Neuronal stem cell (in vitro differentiated cells): ENCODE measurements at regions not wholly inside any gene's neighbourhood (a gene's known extent, or its start where the extent isn't known, plus 50 kb on each side); places are given as distances from the start of the nearest gene placed in this dataset.

Source experiments
- DNase-seq: peaks from one replicate; pipeline ENCODE4 v3.0.0-alpha.2; 2013; ENCODE audit warnings: low spot score
- H2AFZ ChIP-seq: one replicate; pipeline ENCODE4 v1.6.1; 2013; ENCODE audit warnings: mild to moderate bottlenecking, low read length, inconsistent platforms
- H2AK5ac ChIP-seq: 2 replicates; pipeline ENCODE4 v1.6.1; 2013; ENCODE audit warnings: low read depth, mild to moderate bottlenecking, inconsistent platforms, low read length, moderate library complexity, mixed read lengths
- H2BK120ac ChIP-seq: 2 replicates; pipeline ENCODE4 v1.6.1; 2013; ENCODE audit warnings: low read depth, mild to moderate bottlenecking, inconsistent platforms, low read length, moderate library complexity, mixed read lengths
- H2BK12ac ChIP-seq: one replicate; pipeline ENCODE4 v1.6.1; 2013; ENCODE audit warnings: low read length, inconsistent platforms
- H2BK15ac ChIP-seq: 2 replicates; pipeline ENCODE4 v1.6.1; 2013; ENCODE audit warnings: mild to moderate bottlenecking, low read length, inconsistent platforms, mixed read lengths
- H2BK5ac ChIP-seq: one replicate; pipeline ENCODE4 v1.6.1; 2013; ENCODE audit warnings: inconsistent platforms, mild to moderate bottlenecking, low read length, moderate library complexity
- H3K14ac ChIP-seq: one replicate; pipeline ENCODE4 v1.6.1; 2013; ENCODE audit warnings: low read length, inconsistent platforms
- H3K18ac ChIP-seq: 2 replicates; pipeline ENCODE4 v1.6.1; 2013; ENCODE audit warnings: low read length, inconsistent platforms
- H3K23ac ChIP-seq: 2 replicates; pipeline ENCODE4 v1.6.1; 2013; ENCODE audit warnings: low read depth, mild to moderate bottlenecking, mixed read lengths, low read length, inconsistent platforms; ENCODE audit not compliant: poor library complexity
- H3K27ac ChIP-seq: replicated peaks from 3 replicates; pipeline ENCODE4 v1.5.1; 2013; ENCODE audit warnings: low read length, inconsistent platforms
- H3K27me3 ChIP-seq, 3 experiments: 2 replicates each; pipeline ENCODE4 v1.6.1; 2013; ENCODE audit warnings: low read length in 3 of 3, mild to moderate bottlenecking in 2 of 3, inconsistent platforms in 1 of 3, low read depth in 1 of 3, mixed read lengths in 1 of 3, moderate library complexity in 1 of 3; ENCODE audit not compliant: control insufficient read depth in 3 of 3, insufficient read depth in 3 of 3
- H3K36me3 ChIP-seq, 2 donors: replicated peaks in 1 of 2; 2 replicates each; pipeline ENCODE4 v1.6.1; 2013; ENCODE audit warnings: low read length in 2 of 2; ENCODE audit not compliant: control insufficient read depth in 2 of 2, insufficient read depth in 2 of 2
- H3K4ac ChIP-seq: 2 replicates; pipeline ENCODE4 v1.6.1; 2013; ENCODE audit warnings: inconsistent platforms, mild to moderate bottlenecking, low read length, moderate library complexity
- H3K4me1 ChIP-seq, 2 donors: 1 replicate in 1 of 2; 2 replicates in 1 of 2; pipeline ENCODE4 v1.6.1; 2013; ENCODE audit warnings: low read length in 2 of 2, low read depth in 1 of 2; ENCODE audit not compliant: control insufficient read depth in 2 of 2, insufficient read depth in 1 of 2
- H3K4me2 ChIP-seq: one replicate; pipeline ENCODE4 v1.6.1; 2013; ENCODE audit warnings: mild to moderate bottlenecking, low read length, inconsistent platforms; ENCODE audit not compliant: insufficient read depth, poor library complexity, severe bottlenecking
- H3K4me3 ChIP-seq, 2 donors: 2 replicates each; pipeline ENCODE4 v1.5.1; 2013; ENCODE audit warnings: low read length in 2 of 2, mild to moderate bottlenecking in 2 of 2, inconsistent platforms in 1 of 2, moderate library complexity in 1 of 2
- H3K79me1 ChIP-seq: one replicate; pipeline ENCODE4 v1.6.1; 2013; ENCODE audit warnings: low read depth, mild to moderate bottlenecking, inconsistent platforms, low read length, moderate library complexity
- H3K9ac ChIP-seq: one replicate; pipeline ENCODE4 v1.6.1; 2013; ENCODE audit warnings: mild to moderate bottlenecking, low read depth, low read length, inconsistent platforms; ENCODE audit not compliant: poor library complexity
- H3K9me3 ChIP-seq, 2 donors: replicated peaks in 1 of 2; 2 replicates each; pipeline versions ENCODE3 to v1.6.1; 2013; ENCODE audit warnings: low read length in 2 of 2, mild to moderate bottlenecking in 2 of 2, inconsistent platforms in 1 of 2, low read depth in 1 of 2, mixed read lengths in 1 of 2, moderate library complexity in 1 of 2; ENCODE audit not compliant: control insufficient read depth in 2 of 2, insufficient read depth in 1 of 2
- H4K8ac ChIP-seq: one replicate; pipeline ENCODE4 v1.6.1; 2013; ENCODE audit warnings: low read depth, mild to moderate bottlenecking, inconsistent platforms, low read length, moderate library complexity
- H4K91ac ChIP-seq: one replicate; pipeline ENCODE4 v1.6.1; 2013; ENCODE audit warnings: low read length, low read depth, mild to moderate bottlenecking, inconsistent platforms; ENCODE audit not compliant: poor library complexity
- WGBS, 2 donors: extraction: QIAGEN DNeasy Blood & Tissue Kit; methylation state at CpG; one replicate each; pipeline ENCODE4 v1.1.7; 2013; ENCODE audit warnings: missing lambda C conversion rate in 2 of 2, mixed read lengths in 1 of 2; ENCODE audit not compliant: insufficient read length in 2 of 2, insufficient replicate concordance in 1 of 2; ENCODE audit errors: extremely low coverage in 2 of 2; 5-methylcytosine and 5-hydroxymethylcytosine counted together

DNA sequence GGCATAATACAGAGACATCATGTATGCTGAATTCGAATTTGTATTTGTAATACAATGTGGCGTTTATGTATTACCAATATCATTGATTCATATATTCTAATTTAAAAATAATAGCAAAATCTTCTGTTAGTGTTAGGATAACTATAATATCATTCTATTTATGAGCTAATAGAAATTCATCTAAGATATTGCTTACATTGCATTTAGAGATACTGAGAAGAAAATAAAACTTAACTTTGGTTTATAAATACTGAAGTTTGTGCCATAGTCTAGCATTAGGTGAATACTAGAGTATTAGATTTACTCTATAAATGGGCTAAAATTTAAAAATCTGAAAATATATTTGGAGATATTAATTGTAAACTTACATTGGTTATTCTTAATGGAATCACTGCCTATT, 1590.6 kb downstream of the PCDH18 start:
- Histone ChIP-seq H4K8ac (no peak overlapping the region), H3K9me3 (no peaks in the 10 kb centered on the region), H3K27me3 (no peaks in the 10 kb centered on the region), H3K27ac (no peak overlapping the region), H3K18ac (no peak overlapping the region), H3K4me1 (no peaks in the 10 kb centered on the region), H2BK120ac (no peak overlapping the region), H4K91ac (no peak overlapping the region), H3K4me3 (no peak overlapping the region), H2BK5ac (no peak overlapping the region), H2BK15ac (no peak overlapping the region), H3K36me3 (no peaks in the 10 kb centered on the region), H3K23ac (no peak overlapping the region), H3K79me1 (no peaks in the 10 kb centered on the region), H3K4me2 (no peak overlapping the region), H2BK12ac (no peak overlapping the region), H3K9ac (no peak overlapping the region), H3K4ac (no peak overlapping the region), H2AFZ (no peak overlapping the region), H3K14ac (no peak overlapping the region), H2AK5ac (no peak overlapping the region)
- WGBS, 2 donors: no CpG with 5 or more reads among the region's 2 CpGs
- no peak for DNase-seq

DNA sequence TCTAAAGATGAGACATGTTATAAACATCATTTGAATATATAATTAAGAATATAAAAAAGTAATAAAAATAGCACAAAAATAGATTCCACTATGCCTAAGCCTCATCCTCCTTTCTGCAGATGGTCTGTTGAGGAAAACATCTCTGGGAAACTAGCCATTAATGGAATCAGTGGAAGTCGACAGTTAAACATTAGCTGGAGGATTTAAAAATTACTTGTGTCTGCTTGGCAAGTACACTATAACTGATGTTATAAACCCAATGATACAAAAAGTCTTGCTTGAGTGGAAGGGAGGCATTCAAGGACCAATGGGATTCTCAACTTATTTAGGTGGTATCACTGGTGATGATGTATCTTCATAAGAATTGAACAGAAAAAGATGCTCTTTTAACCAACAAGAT, 1598.3 kb downstream of the PCDH18 start:
- no peak overlapping the region for H3K4me3 ChIP-seq

DNA sequence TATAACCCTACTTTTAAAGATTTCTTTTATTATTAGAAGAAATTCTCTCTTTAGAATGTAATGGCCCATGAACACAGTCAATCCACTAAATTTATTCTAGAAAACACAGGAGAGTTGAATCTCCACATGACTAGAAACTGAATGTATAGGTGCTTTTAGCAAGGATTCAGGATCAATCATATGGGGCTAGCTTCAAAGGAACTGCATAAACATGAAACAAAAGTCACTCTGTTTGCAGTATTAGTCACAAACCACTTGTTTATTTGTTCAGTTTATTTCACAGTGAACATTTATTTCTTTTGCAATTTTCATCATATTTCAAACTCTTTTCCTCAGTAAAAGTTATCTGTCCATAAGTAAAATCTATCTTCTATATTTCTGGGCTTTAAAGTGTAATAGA, 1604.6 kb downstream of the PCDH18 start:
- Histone ChIP-seq H3K4ac (no peak overlapping the region), H2BK5ac (no peak overlapping the region), H2BK120ac (no peak overlapping the region), H2AK5ac (no peak overlapping the region), H3K9ac (no peak overlapping the region), H3K79me1 (no peaks in the 10 kb centered on the region), H3K14ac (no peak overlapping the region), H3K27me3 (no peaks in the 10 kb centered on the region), H3K4me2 (no peak overlapping the region), H3K9me3 (peaks cover 0 to 6% of the 10 kb centered on the region in 2 donors), H4K8ac (no peak overlapping the region), H2BK15ac (no peak overlapping the region), H2BK12ac (no peak overlapping the region), H3K23ac (no peak overlapping the region), H3K18ac (no peak overlapping the region), H4K91ac (no peak overlapping the region), H3K4me3 (no peak overlapping the region), H2AFZ (no peak overlapping the region), H3K36me3 (no peaks in the 10 kb centered on the region), H3K4me1 (no peaks in the 10 kb centered on the region), H3K27ac (no peak overlapping the region)
- DNase-seq: no peak

More for the DNA sequence above, 1598.3 kb downstream of the PCDH18 start:
- Histone ChIP-seq H3K4me1 (no peaks in the 10 kb centered on the region), H2BK15ac (no peak overlapping the region), H2BK120ac (no peak overlapping the region), H2BK12ac (no peak overlapping the region), H3K18ac (no peak overlapping the region), H3K27me3 (no peaks in the 10 kb centered on the region), H4K8ac (no peak overlapping the region), H2BK5ac (no peak overlapping the region), H2AFZ (no peak overlapping the region), H3K9ac (no peak overlapping the region), H2AK5ac (no peak overlapping the region), H3K27ac (no peak overlapping the region), H4K91ac (no peak overlapping the region), H3K36me3 (no peaks in the 10 kb centered on the region), H3K79me1 (no peaks in the 10 kb centered on the region), H3K14ac (no peak overlapping the region), H3K23ac (no peak overlapping the region), H3K9me3 (peaks cover 0 to 6% of the 10 kb centered on the region in 2 donors), H3K4ac (no peak overlapping the region), H3K4me2 (no peak overlapping the region)
- DNase-seq: no peak
- WGBS, 2 donors: no CpG with 5 or more reads among the region's 1 CpG

DNA sequence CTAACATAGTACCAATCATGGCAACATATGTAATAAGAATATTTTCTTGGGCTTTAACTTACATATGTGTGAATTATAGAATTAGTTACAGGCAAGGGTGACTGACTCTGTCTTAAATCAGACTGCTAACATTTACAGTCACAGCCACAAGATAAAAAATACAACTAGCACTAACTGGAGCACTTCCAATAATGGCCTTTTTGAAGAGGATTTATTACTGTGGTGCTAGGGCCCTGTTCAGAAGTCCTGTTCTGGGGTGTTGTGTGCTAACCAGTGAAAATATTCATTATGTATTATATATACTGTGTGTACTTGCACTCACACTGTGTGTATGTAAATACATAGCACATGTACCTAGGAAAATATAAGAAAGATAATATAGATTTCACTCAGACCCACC, 1611.2 kb downstream of the PCDH18 start:
- Histone ChIP-seq H3K14ac (no peak overlapping the region), H4K91ac (no peak overlapping the region), H3K9ac (no peak overlapping the region), H3K79me1 (no peaks in the 10 kb centered on the region), H2BK120ac (no peak overlapping the region), H3K4me1 (no peaks in the 10 kb centered on the region), H3K4me2 (no peak overlapping the region), H2AK5ac (no peak overlapping the region), H2AFZ (no peak overlapping the region), H3K4ac (no peak overlapping the region), H2BK5ac (no peak overlapping the region), H2BK12ac (no peak overlapping the region), H3K4me3 (no peak overlapping the region), H4K8ac (no peak overlapping the region), H2BK15ac (no peak overlapping the region), H3K27me3 (no peaks in the 10 kb centered on the region), H3K36me3 (no peaks in the 10 kb centered on the region), H3K27ac (no peak overlapping the region), H3K23ac (no peak overlapping the region), H3K18ac (no peak overlapping the region), H3K9me3 (no peaks in the 10 kb centered on the region)
- no peak for DNase-seq
